Activated T-helper 1 cell treated with anti-CD3 and anti-CD28 coated beads, Interleukin-2, amount 50 U/mL, for 16 hours (primary cell): ENCODE measurements at regions not wholly inside any gene's neighbourhood (a gene's known extent, or its start where the extent isn't known, plus 50 kb on each side); places are given as distances from the start of the nearest gene placed in this dataset.

Experiments
- DNase-seq, 2 donors: peaks; one replicate each; pipeline ENCODE4 v3.0.0-alpha.2; 2020; ENCODE audit warnings: low read depth in 1 of 2, low spot score in 1 of 2

GRCh38 chr2:236715077-236715476 lies 145.5 kb downstream of the ACKR3 start:
- no peak for DNase-seq

- DNase-seq = no peak
Observed at GRCh38 chr2:236715491-236715961, 145.9 kb downstream of the ACKR3 start.

GRCh38 chr2:236717120-236717519 lies 147.5 kb downstream of the ACKR3 start:
- no peak for DNase-seq

GRCh38 chr2:236717729-236718128 lies 148.1 kb downstream of the ACKR3 start:
- DNase-seq = no peak

- no peak for DNase-seq
Observed at GRCh38 chr2:236718207-236718992, 148.8 kb downstream of the ACKR3 start.

- no peak for DNase-seq
Observed at GRCh38 chr2:236719192-236719635, 149.6 kb downstream of the ACKR3 start.

- DNase-seq = no peak
Observed at GRCh38 chr2:236720974-236721540, 151.4 kb downstream of the ACKR3 start.

GRCh38 chr2:236724200-236724599 lies 154.6 kb downstream of the ACKR3 start:
- DNase-seq = no peak

GRCh38 chr2:236726701-236727450 lies 157.3 kb downstream of the ACKR3 start:
- no peak for DNase-seq

GRCh38 chr2:236728916-236729670 lies 159.5 kb downstream of the ACKR3 start:
- no peak for DNase-seq

- DNase-seq = no peak
Observed at GRCh38 chr2:236730393-236730792, 160.8 kb downstream of the ACKR3 start.

GRCh38 chr2:236731767-236732580 lies 162.3 kb downstream of the ACKR3 start:
- DNase-seq = no peak

GRCh38 chr2:236733156-236733555 lies 163.5 kb downstream of the ACKR3 start:
- DNase-seq = no peak

- no peak for DNase-seq
Observed at GRCh38 chr2:236735825-236736238, 166.2 kb downstream of the ACKR3 start.

GRCh38 chr2:236738030-236738429 lies 168.4 kb downstream of the ACKR3 start:
- no peak for DNase-seq

GRCh38 chr2:236738896-236739295 lies 169.3 kb downstream of the ACKR3 start:
- no peak for DNase-seq

GRCh38 chr2:236739663-236740062 lies 170.0 kb downstream of the ACKR3 start:
- no peak for DNase-seq

GRCh38 chr2:236740506-236740905 lies 170.9 kb downstream of the ACKR3 start:
- no peak for DNase-seq

- DNase-seq = no peak
Observed at GRCh38 chr2:236743039-236743920, 173.7 kb downstream of the ACKR3 start.
